ENCODE measurements at regions not wholly inside any gene's neighbourhood (a gene's known extent, or its start where the extent isn't known, plus 50 kb on each side); places are given as distances from the start of the nearest gene placed in this dataset.

GRCh38 chrX:18047491-18047890 lies 173.2 kb downstream of the BEND2 start:
- no peaks in the 10 kb centered on the region for H3K9me3 ChIP-seq (ENCODE audit: low read length)
- no peak overlapping the region for H2AFZ ChIP-seq (ENCODE audit: low read depth, low read length)
- TF ChIP-seq CTCF (IDR thresholded peaks at IDR 0.05; ENCODE audit: poor library complexity, severe bottlenecking) = no peak
- TF ChIP-seq RAD21 (conservative IDR thresholded peaks at IDR 0.05) = no peak
- TF ChIP-seq EZH2 (IDR thresholded peaks at IDR 0.05; ENCODE audit: borderline replicate concordance, insufficient read depth, low read length, poor library complexity, severe bottlenecking) = no peak
- TF ChIP-seq EP300 (conservative IDR thresholded peaks at IDR 0.05; ENCODE audit: poor library complexity, severe bottlenecking) = peak; percentile 50
- TF ChIP-seq TAF1 (IDR thresholded peaks at IDR 0.05; ENCODE audit: low read depth) = no peak
- H3K27ac ChIP-seq (ENCODE audit: low read length) = no peak overlapping the region
- no peak overlapping the region for H3K9ac ChIP-seq (ENCODE audit: low read length)
- no peaks in the 10 kb centered on the region for H3K36me3 ChIP-seq (ENCODE audit: insufficient read depth, low read length)
- H3K9me2 ChIP-seq (ENCODE audit: insufficient read depth, low read length) = no peaks in the 10 kb centered on the region
- no peaks in the 10 kb centered on the region for H3K27me3 ChIP-seq (ENCODE audit: insufficient read depth, low read depth, low read length)
- H3F3A ChIP-seq (ENCODE audit: insufficient read depth, low read length, poor library complexity, severe bottlenecking) = no peaks in the 10 kb centered on the region
- no peaks in the 10 kb centered on the region for H3K79me2 ChIP-seq (replicated peaks; ENCODE audit: insufficient read depth, low read length)
- H4K20me1 ChIP-seq (ENCODE audit: insufficient read depth) = no peaks in the 10 kb centered on the region
- no peak overlapping the region for H3K4me3 ChIP-seq (ENCODE audit: low read length)
- H3K4me2 ChIP-seq (ENCODE audit: low read length) = no peak overlapping the region

GRCh38 chrX:18045436-18045835 lies 175.2 kb downstream of the BEND2 start:
- no peak overlapping the region for H3K4me3 ChIP-seq (ENCODE audit: low read length)
- H3K4me2 ChIP-seq (ENCODE audit: low read length) = no peak overlapping the region
- no peaks in the 10 kb centered on the region for H3F3A ChIP-seq (ENCODE audit: insufficient read depth, low read length, poor library complexity, severe bottlenecking)
- no peak overlapping the region for H3K9ac ChIP-seq (ENCODE audit: low read length)
- no peaks in the 10 kb centered on the region for H3K79me2 ChIP-seq (replicated peaks; ENCODE audit: insufficient read depth, low read length)
- H3K36me3 ChIP-seq (ENCODE audit: insufficient read depth, low read length) = no peaks in the 10 kb centered on the region
- no peak overlapping the region for H2AFZ ChIP-seq (ENCODE audit: low read depth, low read length)
- H4K20me1 ChIP-seq (ENCODE audit: insufficient read depth) = no peaks in the 10 kb centered on the region
- H3K9me2 ChIP-seq (ENCODE audit: insufficient read depth, low read length) = no peaks in the 10 kb centered on the region
- H3K27ac ChIP-seq (ENCODE audit: low read length) = no peak overlapping the region
- H3K9me3 ChIP-seq (ENCODE audit: low read length) = no peaks in the 10 kb centered on the region
- TF ChIP-seq MXI1 (conservative IDR thresholded peaks at IDR 0.05; ENCODE audit: poor library complexity, severe bottlenecking) (no peak), POLR2AphosphoS5 (IDR thresholded peaks at IDR 0.05) (no peak), RAD21 (conservative IDR thresholded peaks at IDR 0.05) (no peak), SMC3 (conservative IDR thresholded peaks at IDR 0.05; ENCODE audit: poor library complexity) (no peak), TAF1 (IDR thresholded peaks at IDR 0.05; ENCODE audit: low read depth) (no peak), CTCF (IDR thresholded peaks at IDR 0.05; ENCODE audit: poor library complexity, severe bottlenecking) (no peak), EZH2 (IDR thresholded peaks at IDR 0.05; ENCODE audit: borderline replicate concordance, insufficient read depth, low read length, poor library complexity, severe bottlenecking) (no peak), EP300 (conservative IDR thresholded peaks at IDR 0.05; ENCODE audit: poor library complexity, severe bottlenecking) (no peak), REST (IDR thresholded peaks at IDR 0.05; ENCODE audit: borderline replicate concordance) (no peak)
- H3K27me3 ChIP-seq (ENCODE audit: insufficient read depth, low read depth, low read length) = no peaks in the 10 kb centered on the region
